NCI-H2081 treated with DMSO at 0.1 percent for 48 hours (cell line): ENCODE measurements at regions not wholly inside any gene's neighbourhood (a gene's known extent, or its start where the extent isn't known, plus 50 kb on each side); places are given as distances from the start of the nearest gene placed in this dataset.

Experiments used
- DNase-seq: peaks from one replicate; lab custom pipeline; 2025; lab: John Stamatoyannopoulos, UW

GRCh38 chr1:172887162-172887561 lies 163.6 kb downstream of the TNFSF18 start:
- DNase-seq = no peak

DNA sequence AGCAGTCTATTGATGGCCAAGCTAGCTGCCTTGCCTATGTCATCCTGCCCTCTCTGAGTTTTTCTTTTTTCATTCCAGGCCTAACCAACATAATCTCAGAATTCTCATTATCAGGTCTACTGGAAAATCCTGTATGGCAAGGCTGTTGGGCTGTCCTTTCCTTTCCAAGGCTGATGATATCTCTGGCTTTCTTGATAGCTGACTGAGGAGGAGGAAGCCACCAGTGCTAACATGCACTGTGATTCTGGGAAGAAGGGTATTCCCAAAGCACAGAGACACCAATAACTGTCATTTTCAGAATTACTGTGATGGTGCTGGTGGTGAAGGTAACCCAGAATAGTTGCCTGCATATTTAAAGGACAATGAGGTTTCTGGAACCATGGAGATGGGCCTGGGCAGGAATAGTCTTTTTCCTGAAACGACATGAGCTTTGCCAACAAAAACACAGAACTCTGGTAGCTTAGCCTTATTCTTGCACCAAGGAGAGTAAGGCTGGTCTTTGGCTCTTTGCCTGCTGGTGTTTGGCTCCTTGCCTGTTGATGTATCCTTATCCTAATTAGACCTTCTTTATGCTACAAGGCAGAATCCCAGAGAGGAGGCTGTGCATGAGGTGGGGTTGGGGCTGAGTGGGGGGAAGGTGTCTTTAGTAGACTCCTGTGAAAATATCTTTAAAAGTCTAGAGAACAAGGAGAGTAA lies 157.4 kb downstream of the TNFSF18 start:
- DNase-seq = no peak

- DNase-seq = no peak
Observed at GRCh38 chr1:172894349-172895049, 156.2 kb downstream of the TNFSF18 start.

GRCh38 chr1:172895050-172895460 lies 155.7 kb downstream of the TNFSF18 start:
- no peak for DNase-seq

DNA sequence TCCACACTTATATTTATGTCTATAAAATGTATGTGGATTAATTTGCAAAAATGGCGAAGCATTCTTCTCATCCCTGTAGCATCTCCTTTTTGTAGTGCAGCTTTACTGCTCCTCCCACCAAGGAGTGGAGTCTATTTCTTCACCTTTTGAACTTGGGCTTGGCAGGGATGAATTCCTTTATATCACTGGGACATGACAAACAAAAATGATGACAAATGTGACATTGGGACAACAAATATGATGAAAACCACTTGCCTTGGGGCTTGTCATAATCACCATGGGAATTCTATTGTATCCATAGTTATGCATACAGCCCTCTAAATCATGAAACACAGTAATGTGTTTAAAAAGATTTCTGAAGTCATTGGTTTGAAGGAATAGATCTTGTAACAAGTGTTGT lies 155.0 kb downstream of the TNFSF18 start:
- DNase-seq = no peak

DNA sequence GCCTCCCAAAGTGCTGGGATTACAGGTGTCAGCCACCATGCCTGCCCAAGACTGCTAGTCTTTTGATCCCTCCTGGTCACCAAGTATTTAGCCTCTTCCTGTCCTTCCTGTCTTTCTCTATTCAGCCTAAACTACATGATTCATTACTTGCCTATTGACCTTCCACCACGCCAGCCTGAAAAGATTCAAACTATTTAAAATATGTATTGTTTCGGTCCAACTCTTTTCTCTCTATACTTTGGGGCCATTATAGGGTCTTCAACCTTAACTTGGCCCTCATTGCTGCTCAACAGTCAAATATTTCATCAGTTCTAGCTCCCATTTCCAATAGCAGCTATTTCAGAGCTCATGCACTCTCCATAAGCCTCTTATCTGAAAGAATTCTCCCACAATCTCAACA lies 153.0 kb downstream of the TNFSF18 start:
- no peak for DNase-seq

DNA sequence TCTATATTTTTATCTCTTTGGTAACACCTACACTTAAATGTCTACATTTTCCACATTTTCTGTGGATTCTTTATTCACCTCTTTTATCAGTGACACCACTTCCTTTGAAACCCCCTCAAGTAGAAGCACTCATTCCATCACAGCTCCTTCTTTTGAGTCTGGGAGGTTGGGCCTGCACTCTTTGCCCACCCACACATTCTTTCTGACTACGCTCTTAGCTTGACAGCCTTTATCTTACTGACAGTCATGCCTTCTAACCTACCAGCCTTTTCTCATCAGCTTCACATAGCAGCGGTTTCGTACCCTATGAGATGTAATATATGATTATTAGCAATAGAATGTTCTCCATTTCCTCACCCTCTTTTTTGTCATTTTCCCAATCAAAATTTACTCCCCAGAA lies 151.9 kb downstream of the TNFSF18 start:
- DNase-seq = no peak

- DNase-seq = no peak
Observed at GRCh38 chr1:172900376-172900997, 150.3 kb downstream of the TNFSF18 start.

DNA sequence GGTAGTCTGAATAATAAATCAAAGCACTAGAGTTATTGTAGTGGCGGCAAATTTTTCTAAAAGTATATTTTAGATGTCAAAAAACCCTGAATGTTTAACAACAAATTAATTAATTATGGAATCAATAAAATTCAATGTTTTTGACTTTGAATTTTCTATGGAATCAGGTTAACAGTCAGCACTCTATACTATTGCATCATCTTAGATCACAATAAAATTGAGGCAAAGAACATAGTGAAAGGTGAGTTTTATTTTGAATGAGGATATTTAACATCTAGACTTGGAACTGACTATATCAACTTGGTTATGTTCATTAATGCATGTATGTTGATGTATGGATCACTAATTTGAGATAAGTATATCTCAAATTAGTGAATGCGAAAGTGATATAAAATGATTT lies 148.5 kb downstream of the TNFSF18 start:
- no peak for DNase-seq

GRCh38 chr1:172902861-172903381 lies 147.8 kb downstream of the TNFSF18 start:
- no peak for DNase-seq

- no peak for DNase-seq
Observed at GRCh38 chr1:172903581-172904220, 147.0 kb downstream of the TNFSF18 start.

DNA sequence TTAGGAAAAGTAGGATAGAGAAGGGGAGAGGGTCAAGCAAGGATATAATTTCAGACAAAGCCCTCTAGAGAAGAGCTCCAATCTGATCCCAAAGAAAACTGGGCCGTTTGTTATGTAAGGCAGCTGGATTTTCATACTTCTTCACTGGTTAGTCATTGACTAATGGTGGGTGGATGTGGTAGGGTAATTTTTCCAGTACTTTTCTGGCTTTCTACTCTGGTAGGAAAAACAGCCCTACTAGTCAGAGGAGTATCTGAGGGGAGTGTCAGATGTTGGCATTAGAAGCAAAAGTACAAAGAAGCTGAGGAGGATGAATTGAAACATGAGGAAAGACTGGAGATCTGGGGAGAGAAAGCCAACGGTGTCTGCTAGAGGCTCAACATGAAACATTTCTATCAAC lies 145.3 kb downstream of the TNFSF18 start:
- no peak for DNase-seq

DNA sequence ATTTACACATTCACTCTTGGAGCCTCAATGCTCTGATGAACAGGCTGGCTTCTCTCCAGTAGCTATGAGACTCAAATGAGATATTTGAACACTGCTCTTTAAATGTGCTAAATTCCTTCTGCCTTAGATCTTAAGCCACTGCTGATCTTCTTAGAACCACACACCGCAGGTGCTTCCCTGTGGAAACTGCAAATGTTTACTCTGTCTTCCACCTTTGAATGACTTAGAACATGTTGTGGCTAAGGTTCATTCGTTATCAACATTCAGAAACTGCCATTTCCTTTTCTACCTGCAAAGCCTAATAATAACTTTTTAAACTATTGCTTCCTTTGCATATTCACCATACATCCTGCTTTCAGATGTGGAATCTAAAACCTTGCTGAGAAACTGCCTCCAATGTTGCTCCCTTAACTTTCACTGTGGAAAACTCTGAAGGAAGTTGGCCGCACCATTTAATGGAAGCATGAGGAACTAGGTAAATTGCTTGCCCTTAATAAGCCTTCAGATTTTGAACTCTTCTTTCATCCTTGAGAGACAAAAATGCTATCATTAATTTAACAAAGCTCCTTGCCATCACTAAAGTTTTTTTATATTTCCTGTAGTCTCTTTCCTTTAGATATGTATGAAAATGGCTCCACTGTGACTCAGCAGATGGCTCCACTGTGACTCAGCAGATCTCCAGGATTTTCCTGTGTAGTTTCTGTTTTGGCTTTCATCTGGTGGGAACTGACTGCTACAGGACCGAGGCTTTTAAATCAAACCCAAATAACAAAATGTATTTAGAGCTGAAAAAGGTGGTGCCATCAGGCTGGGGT lies 143.8 kb downstream of the TNFSF18 start:
- DNase-seq = no peak

DNA sequence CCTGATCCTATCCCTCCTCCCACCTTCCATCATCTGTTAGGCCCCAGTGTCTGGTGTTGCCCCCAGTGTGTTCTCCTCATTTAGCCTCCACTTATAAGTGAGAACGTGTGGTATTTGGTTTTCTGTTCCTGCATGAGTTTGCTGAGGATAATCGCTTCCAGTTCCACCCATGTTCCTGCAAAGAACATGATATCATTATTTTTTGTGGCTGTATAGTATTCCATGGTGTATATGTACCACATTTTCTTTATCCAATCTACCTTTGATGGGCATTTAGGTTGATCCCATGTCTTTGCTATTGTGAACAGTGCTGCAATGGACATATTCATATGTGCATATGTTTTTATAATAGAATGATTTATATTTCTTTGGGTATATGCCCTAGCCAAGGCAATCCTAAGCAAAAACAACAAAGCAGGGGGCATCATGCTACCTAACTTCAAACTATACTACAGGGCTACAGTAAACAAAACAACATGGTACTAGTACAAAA lies 142.9 kb downstream of the TNFSF18 start:
- no peak for DNase-seq

DNA sequence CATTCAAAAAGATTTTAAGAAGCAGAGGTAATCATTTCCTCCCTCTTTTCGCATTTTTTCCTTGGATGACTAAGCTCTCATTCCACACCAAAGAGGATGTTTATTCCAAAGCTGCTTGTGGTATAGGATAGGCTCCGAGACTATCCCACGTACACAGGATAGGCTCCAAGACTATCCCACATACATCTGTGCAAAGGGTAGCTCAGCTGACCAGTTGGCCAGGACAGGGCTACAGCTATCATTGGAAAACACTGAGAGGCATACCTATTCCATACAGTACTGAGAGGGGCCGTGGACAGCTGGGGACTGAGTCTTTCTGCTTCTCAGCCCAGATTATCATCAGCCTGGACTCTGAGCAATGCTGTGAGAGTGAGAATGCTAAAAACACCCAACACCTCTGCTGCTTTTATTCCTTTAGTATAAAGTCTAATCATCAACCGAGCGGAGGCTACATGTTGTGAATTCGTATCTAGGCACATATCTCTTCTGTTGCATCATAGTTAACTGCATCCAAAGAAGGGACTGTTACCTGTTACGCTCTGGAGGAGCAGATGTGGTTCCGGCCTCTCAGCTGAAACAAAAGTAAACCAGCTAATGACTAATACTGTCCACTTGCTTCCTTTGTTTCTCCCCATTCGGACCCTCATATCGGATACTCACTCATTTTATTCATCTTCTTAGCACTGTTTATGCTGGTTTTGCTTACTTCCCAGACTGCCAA lies 141.0 kb downstream of the TNFSF18 start:
- no peak for DNase-seq

DNA sequence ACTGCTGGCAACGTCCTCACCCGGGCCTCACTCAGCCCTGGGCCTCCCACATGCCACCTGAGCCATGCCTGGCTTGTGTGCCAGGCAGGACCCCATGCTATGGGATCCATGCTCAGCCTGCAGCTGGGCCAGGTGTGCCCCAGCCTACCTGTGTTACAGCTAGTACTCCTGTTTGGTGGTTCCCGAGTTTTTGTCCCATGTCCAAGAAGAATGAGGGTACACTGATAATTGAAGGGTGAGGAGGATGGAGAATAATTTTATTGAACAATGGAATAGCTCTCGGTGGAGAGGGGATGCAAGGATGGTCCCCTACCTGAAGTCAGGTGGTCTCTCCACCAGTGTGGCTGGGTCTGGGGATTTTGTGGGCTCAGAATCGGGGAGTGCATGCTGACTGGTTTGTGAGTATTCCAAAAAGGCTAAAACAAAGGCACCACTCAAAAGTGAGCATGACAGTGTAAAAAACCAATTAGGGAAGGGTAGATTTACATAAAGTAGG lies 137.9 kb downstream of the TNFSF18 start:
- DNase-seq = no peak

GRCh38 chr1:172914501-172915144 lies 136.1 kb downstream of the TNFSF18 start:
- DNase-seq = no peak

- no peak for DNase-seq
Observed at GRCh38 chr1:172915271-172915670, 135.5 kb downstream of the TNFSF18 start.

DNA sequence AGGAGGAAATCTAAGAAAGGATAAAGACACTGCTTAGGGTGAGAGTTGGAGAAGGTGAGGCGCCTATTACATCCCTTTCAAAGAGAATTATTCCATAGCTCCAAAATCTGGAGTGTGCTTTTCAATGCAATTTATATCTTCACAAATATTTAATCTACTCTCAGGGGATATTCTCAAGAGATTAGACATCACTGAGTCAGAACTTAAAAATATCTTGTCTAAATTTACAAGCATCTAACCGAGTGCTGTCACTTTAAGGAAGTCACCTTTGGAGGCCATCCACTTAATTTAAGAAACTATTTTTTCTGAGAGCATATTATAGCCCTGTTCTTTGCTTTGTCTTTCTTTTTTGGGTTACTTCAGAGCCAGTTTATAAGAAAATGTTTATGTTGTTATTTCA lies 134.6 kb downstream of the TNFSF18 start:
- no peak for DNase-seq

- DNase-seq = no peak
Observed at GRCh38 chr1:172917972-172918371, 132.8 kb downstream of the TNFSF18 start.
